ENCODE measurements at regions not wholly inside any gene's neighbourhood (a gene's known extent, or its start where the extent isn't known, plus 50 kb on each side); places are given as distances from the start of the nearest gene placed in this dataset.
A peak's percentile ranks its signal among the peaks of the same experiment; 100 is the strongest.

DNA sequence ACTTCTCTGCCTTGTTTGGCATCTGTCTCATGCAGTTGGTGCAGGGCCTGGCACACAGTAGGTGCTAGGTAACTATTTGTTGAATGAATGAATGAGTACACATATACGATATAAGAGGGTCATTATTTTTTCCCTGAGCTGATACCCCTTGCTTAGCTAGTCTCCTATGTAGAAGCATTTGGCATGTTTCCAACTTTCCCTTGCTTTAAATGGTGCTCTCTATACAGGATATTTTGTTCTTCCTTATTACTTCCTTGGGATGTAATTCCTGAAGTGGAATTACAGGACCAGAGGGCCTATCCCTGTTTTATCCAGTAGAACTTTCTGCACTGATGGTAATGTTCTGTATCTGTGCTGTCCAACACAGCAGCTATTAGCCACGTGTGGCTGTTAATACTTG, 250.1 kb upstream of the PWP1 start:
- peaks cover 2% of the 10 kb centered on the region for H3K36me3 Mint-ChIP-seq (ENCODE audit: low read depth)
- intact Hi-C loops (cut with micrococcal nuclease): no loop called here
- no peaks in the 10 kb centered on the region for H3K9me3 Mint-ChIP-seq
- no peak overlapping the region for H3K27ac Mint-ChIP-seq
- CTCF ChIA-PET: no interaction called here
- H3K4me3 Mint-ChIP-seq: no peak overlapping the region
- DNase-seq: no peak
- H3K4me1 Mint-ChIP-seq (ENCODE audit: low read depth): peaks cover 9% of the 10 kb centered on the region
- no peaks in the 10 kb centered on the region for H3K27me3 Mint-ChIP-seq (ENCODE audit: low read depth)

DNA sequence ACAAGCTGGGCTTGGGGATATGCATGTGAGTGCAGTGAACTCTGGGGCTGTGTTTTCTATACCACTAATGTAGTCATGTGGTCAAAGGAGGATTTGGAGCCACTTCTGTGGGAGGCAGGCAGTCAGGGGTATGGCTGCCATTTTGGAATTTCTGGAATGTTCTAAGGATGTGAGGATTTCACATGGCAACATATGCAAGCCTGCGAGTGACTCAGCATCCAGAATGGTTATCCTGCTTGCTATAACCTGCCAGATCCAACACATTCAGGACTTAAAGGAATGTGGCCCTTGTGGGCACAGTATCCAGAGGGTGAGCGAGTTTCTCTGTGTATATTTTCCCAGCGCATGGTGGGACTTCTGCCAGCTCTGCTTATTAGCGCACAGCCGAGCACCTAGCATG, 249.2 kb upstream of the PWP1 start:
- Mint-ChIP-seq H3K27me3 (ENCODE audit: low read depth) (no peaks in the 10 kb centered on the region), H3K9me3 (no peaks in the 10 kb centered on the region), H3K27ac (no peak overlapping the region), H3K4me1 (ENCODE audit: low read depth) (peaks cover 9% of the 10 kb centered on the region), H3K4me3 (no peak overlapping the region), H3K36me3 (ENCODE audit: low read depth) (peaks cover 2% of the 10 kb centered on the region)
- CTCF ChIA-PET: no interaction called here
- DNase-seq: no peak
- intact Hi-C loops (cut with micrococcal nuclease): no loop called here

DNA sequence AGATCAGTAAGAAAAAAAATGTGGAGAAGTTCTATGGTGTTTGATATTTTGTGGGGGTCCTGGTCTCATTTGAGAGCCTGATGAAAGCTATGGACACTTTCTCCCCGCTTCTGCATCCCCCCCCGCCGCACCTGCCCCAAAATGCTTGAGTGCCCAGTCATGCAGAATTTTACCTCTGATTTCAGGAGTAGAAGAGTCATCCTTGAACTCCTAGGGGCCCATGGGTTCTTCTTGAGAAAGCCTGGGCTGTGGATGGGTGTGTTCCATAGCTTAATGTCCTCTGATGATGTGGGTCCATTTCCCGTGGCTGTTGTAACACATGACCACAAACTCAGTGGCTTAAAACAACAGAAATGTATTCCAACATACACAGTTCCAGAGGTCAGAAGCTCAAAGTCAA, 248.8 kb upstream of the PWP1 start:
- Mint-ChIP-seq H3K27ac (no peak overlapping the region), H3K4me3 (no peak overlapping the region), H3K27me3 (ENCODE audit: low read depth) (no peaks in the 10 kb centered on the region), H3K9me3 (no peaks in the 10 kb centered on the region), H3K4me1 (ENCODE audit: low read depth) (peaks cover 6% of the 10 kb centered on the region), H3K36me3 (ENCODE audit: low read depth) (peaks cover 2% of the 10 kb centered on the region)
- intact Hi-C loops (cut with micrococcal nuclease): no loop called here
- CTCF ChIA-PET: no interaction called here
- no peak for DNase-seq

DNA sequence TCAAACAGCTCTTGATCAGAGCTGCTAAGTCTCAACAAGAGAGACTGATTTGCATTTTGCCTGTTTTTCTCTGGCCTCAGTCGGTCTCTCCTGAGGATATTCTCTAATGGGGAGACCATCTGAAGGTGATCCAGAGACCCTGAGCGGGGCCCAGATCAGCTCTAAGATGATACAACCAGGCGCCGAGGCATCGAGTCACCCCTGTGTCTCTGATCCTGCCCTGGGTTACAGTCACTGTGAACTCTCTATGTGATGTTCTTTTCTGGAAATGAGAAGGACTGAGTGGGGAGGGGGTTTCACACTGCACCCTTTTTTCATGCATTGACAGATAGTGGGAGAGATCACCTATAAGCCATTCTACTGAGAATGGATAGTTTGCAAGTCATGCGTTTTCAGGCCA, 247.6 kb upstream of the PWP1 start:
- CTCF ChIA-PET: interaction anchor here (0.7 kb wide), 1 partner anchor 153 kb away, joined by 3 read pairs; no protein-coding TSS in a partner anchor
- intact Hi-C loops (cut with micrococcal nuclease): no loop called here
- H3K27me3 Mint-ChIP-seq (ENCODE audit: low read depth): no peaks in the 10 kb centered on the region

DNA sequence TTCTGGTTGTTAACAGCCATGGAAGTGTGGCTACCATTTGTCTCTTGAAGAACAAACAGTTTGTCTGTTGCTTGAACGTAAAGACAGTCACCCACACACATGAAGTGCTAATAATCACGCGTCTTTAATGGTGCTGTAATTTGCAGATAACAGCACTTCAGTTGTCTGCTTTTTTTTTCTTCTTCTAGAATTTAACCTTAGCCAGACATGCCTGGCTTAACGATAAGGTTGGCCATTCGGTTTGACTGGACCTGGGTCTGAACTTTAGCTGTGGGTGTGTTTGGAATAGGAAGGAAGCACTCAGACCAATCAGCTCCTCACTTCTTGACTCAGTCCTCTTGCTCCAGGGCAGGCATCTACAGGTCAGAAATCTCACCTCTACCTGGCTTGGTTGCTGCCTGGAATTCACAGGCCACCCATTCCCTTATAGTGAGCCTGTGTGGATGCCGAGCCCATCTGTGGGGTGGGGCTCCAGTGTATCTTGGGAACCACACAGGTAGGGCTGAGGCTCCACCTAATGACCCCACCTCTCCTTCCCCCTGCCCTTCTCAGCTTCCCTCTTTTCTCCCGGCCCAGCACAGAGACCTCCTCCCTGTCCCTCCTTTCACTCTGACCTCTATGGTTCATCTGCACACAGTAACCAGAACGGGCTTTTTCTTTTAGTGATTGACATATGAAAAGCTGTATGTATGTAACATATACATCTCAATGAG, 246.4 kb upstream of the PWP1 start:
- no peaks in the 10 kb centered on the region for H3K9me3 Mint-ChIP-seq
- H3K27ac Mint-ChIP-seq: peak overlapping the region; percentile 33
- H3K27me3 Mint-ChIP-seq (ENCODE audit: low read depth): no peaks in the 10 kb centered on the region
- H3K4me3 Mint-ChIP-seq: no peak overlapping the region
- CTCF ChIA-PET: no interaction called here
- no peak for DNase-seq
- H3K4me1 Mint-ChIP-seq (ENCODE audit: low read depth): peaks cover 8% of the 10 kb centered on the region
- intact Hi-C loops (cut with micrococcal nuclease): no loop called here
- peaks cover under 1% of the 10 kb centered on the region for H3K36me3 Mint-ChIP-seq (ENCODE audit: low read depth)

More for the DNA sequence above, 247.6 kb upstream of the PWP1 start:
- peaks cover 1% of the 10 kb centered on the region for H3K36me3 Mint-ChIP-seq (ENCODE audit: low read depth)
- no peak overlapping the region for H3K4me3 Mint-ChIP-seq
- DNase-seq: peak; percentile 19
- H3K27ac Mint-ChIP-seq: no peak overlapping the region
- H3K4me1 Mint-ChIP-seq (ENCODE audit: low read depth): peaks cover 6% of the 10 kb centered on the region
- no peaks in the 10 kb centered on the region for H3K9me3 Mint-ChIP-seq

DNA sequence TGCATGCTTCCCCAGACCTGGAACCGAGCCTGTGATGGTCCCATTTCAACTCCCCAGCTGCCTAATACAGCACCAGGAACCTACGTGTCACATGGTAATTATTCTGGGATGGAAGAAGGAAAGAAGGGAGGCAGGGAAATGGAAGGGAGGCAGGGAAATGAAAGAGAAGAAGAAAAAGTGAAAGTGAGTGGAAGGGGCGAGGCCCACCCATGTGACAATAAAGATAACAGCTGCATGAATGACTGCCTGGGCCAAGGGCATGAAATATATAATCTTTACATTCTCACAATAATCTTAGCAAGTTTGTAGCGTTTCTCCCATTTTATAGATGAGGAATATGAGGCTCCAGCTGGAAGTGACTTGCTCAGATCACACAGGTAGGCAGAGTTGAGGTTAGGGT, 245.0 kb upstream of the PWP1 start:
- Mint-ChIP-seq H3K4me3 (no peak overlapping the region), H3K4me1 (ENCODE audit: low read depth) (peaks cover 15% of the 10 kb centered on the region), H3K27me3 (ENCODE audit: low read depth) (no peaks in the 10 kb centered on the region), H3K9me3 (no peaks in the 10 kb centered on the region), H3K27ac (no peak overlapping the region), H3K36me3 (ENCODE audit: low read depth) (no peaks in the 10 kb centered on the region)
- intact Hi-C loops (cut with micrococcal nuclease): loop anchor here (5.0 kb wide), 1 partner anchor 1128 kb away; no protein-coding TSS in a partner anchor
- no peak for DNase-seq
- CTCF ChIA-PET: no interaction called here

DNA sequence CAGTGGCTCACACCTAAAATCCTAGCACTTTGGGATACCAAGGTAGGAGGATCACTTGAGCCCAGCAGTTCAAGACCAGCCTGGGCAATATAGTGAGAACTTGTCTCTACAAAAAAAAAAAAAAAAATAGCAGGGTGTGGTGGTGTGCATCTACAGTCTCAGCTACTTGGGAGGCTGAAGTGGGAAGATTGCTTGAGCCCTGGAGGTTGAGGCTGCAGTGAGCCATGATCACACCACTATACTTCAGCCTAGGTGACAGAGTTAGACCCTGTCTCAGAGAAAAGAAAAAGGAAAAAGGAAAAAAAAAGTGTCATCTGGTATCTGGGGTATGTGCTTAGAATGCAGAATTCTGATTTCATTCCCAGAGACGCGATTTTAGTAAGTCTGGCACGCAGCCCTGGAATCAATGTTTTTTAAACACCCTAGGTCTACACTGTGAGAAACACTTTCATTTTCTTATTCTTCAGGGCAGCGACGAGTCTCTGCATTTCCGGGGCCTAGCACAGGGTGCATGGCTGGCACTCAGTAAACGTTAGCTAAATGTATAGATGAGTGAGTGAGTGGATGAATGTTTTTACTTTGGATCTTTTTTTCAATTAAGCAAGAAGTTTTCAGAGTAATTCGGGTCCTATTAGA, 243.8 kb upstream of the PWP1 start:
- peak overlapping the region; percentile 42 for H3K27ac Mint-ChIP-seq
- CTCF ChIA-PET: no interaction called here
- H3K36me3 Mint-ChIP-seq (ENCODE audit: low read depth): no peaks in the 10 kb centered on the region
- H3K4me3 Mint-ChIP-seq: peak overlapping the region; percentile 25
- H3K4me1 Mint-ChIP-seq (ENCODE audit: low read depth): peaks cover 16% of the 10 kb centered on the region
- no peaks in the 10 kb centered on the region for H3K9me3 Mint-ChIP-seq
- DNase-seq: peak; percentile 8
- intact Hi-C loops (cut with micrococcal nuclease): loop anchor here (5.0 kb wide), 1 partner anchor 1129 kb away; no protein-coding TSS in a partner anchor
- no peaks in the 10 kb centered on the region for H3K27me3 Mint-ChIP-seq (ENCODE audit: low read depth)

DNA sequence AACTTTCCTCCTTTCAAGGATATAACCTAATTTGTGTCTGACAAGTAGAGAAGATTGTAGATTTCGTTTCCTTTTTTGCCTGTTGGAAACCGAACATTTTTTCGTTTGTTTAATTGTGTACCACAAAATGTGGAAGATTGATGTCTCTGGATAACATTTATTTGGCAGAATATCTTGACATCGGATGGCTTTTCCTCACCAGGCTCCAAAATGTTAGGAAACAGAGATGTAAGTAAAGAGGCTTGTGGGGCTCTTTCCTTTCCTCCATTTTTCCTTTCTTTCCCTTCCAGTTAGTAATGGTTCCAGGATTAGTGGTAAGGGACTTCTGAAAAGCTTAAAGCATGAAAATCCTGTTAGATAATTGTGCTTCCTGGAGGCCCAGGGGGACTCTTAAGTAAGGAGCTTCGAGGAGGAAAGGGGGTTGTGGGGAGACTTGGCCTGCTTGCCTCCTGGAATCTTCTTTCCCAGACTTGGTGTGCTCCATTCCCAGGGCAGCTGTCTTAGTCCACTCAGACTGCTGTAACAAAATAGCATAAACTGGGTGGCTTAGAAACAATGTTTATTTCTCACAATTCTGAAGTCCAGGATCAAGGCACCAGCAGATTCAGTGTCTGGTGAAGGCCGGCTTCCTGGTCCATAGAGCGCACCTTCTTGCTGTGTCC, 243.1 kb upstream of the PWP1 start:
- CTCF ChIA-PET: no interaction called here
- Mint-ChIP-seq H3K36me3 (ENCODE audit: low read depth) (no peaks in the 10 kb centered on the region), H3K4me1 (ENCODE audit: low read depth) (peaks cover 16% of the 10 kb centered on the region), H3K27ac (peak overlapping the region; percentile 42), H3K9me3 (no peaks in the 10 kb centered on the region), H3K4me3 (peak overlapping the region; percentile 25), H3K27me3 (ENCODE audit: low read depth) (no peaks in the 10 kb centered on the region)
- intact Hi-C loops (cut with micrococcal nuclease): loop anchor here (5.0 kb wide), 1 partner anchor 1130 kb away; no protein-coding TSS in a partner anchor
- no peak for DNase-seq

DNA sequence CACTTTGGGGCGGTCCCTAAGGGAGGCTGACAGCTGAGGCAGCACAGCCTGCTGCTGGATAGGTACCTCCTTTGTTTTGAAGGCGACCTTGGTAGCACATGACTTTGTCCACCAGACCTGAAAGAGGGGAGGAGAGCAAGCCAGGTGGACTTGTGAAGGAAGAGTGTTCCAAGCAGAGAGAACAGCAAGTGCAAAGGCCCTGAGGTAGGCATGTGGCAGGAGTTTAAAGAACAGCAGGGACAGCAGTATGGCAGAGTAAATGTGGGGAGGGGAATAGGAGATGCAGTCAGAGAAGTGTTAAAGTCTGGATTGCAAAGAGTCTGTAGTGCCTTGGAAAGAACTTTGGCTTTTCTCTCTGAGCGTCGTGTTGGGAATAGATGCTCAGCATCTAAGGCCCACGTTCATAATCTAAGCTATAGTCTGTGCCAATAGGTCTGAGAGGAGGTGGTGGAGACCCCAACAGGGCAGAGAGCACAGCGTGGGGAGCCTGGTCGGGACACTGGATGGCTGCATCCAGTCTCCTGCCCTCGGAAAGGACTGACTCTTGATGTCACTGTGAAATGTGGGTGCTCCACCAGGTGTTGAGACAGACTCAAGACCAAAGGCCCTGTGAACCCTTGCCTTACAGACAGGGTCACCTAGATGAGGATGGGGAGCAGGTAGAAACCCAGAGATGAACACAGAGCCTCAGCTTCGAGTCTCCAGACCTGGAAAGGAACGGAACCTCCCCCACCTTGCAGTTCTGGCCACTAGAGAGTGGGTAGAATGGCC, 242.1 kb upstream of the PWP1 start:
- Mint-ChIP-seq H3K36me3 (ENCODE audit: low read depth) (no peaks in the 10 kb centered on the region), H3K9me3 (no peaks in the 10 kb centered on the region), H3K27ac (no peak overlapping the region), H3K4me1 (ENCODE audit: low read depth) (peaks cover 14% of the 10 kb centered on the region), H3K27me3 (ENCODE audit: low read depth) (no peaks in the 10 kb centered on the region), H3K4me3 (no peak overlapping the region)
- no peak for DNase-seq
- CTCF ChIA-PET: no interaction called here
- intact Hi-C loops (cut with micrococcal nuclease): loop anchor here (5.0 kb wide), 1 partner anchor 1131 kb away; no protein-coding TSS in a partner anchor

DNA sequence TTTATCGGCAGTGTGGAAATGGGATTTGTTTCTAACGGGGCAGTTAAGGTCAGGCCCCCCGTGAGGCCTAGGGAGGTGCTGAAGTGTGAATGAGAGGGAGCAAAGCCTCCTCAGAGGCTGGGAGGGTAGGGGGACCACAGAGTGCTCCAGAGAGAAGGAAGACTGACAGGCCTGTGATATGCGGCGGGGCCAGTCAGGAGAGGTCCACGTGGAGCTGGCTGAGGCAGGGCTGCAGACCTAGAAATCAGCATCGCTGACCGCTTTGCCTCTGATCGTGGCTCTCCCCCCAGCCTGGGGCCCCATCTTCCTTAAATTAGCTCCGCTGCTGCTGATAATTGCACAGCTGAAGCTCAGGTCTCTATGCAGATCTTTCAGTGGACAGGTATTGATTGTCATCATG, 240.8 kb upstream of the PWP1 start:
- peaks cover 14% of the 10 kb centered on the region for H3K4me1 Mint-ChIP-seq (ENCODE audit: low read depth)
- H3K27me3 Mint-ChIP-seq (ENCODE audit: low read depth): no peaks in the 10 kb centered on the region
- intact Hi-C loops (cut with micrococcal nuclease): loop anchor here (5.0 kb wide), 1 partner anchor 1132 kb away; no protein-coding TSS in a partner anchor
- CTCF ChIA-PET: interaction anchor here (0.9 to 1.2 kb wide), 2 partner anchors 43 to 163 kb away, joined by 3 read pairs; no protein-coding TSS in a partner anchor
- DNase-seq: no peak
- H3K36me3 Mint-ChIP-seq (ENCODE audit: low read depth): no peaks in the 10 kb centered on the region
- no peaks in the 10 kb centered on the region for H3K9me3 Mint-ChIP-seq
- no peak overlapping the region for H3K27ac Mint-ChIP-seq
- no peak overlapping the region for H3K4me3 Mint-ChIP-seq

DNA sequence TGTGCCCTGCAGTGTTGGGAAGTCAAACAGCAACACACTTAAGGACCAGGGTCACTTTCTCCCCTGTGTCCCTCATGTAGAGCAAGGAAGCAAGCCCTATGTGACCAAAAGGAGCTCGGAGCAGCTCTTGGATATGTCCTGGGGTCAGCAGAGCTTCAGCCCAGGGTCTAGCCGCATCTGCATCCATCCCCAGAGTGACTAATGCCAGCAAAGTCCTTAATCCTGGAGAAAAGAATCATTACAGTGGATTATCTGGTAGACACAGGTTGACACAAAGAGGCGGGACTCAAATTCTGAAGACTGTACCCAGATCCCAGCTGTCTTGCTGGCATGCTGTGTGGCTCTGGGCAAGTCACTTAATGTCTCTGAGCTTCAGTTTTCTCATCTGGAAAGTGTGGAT, 239.1 kb upstream of the PWP1 start:
- Mint-ChIP-seq H3K27ac (no peak overlapping the region), H3K4me3 (no peak overlapping the region), H3K4me1 (ENCODE audit: low read depth) (peaks cover 13% of the 10 kb centered on the region), H3K36me3 (ENCODE audit: low read depth) (no peaks in the 10 kb centered on the region), H3K27me3 (ENCODE audit: low read depth) (no peaks in the 10 kb centered on the region), H3K9me3 (no peaks in the 10 kb centered on the region)
- no peak for DNase-seq
- intact Hi-C loops (cut with micrococcal nuclease): no loop called here
- CTCF ChIA-PET: no interaction called here

DNA sequence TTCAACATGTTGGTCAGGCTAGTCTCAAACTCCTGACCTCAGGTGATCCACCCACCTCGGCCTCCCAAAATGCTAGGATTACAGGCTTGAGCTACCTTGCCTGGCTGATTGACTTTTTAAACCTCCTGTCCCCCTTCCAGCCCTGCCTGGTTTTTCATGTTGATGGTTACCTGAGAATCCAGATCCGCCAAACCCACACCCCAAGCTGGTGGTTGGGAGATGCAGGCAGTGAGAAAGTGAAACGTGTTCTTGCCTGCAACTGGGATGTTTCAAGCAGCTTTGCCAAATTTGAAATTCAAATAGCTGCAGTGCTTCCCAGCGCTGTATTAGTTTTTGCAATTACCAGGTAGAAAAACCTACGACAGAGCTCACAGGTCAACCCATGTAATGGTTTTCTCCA, 238.3 kb upstream of the PWP1 start:
- intact Hi-C loops (cut with micrococcal nuclease): no loop called here
- peaks cover 3% of the 10 kb centered on the region for H3K9me3 Mint-ChIP-seq

More for the DNA sequence above, 238.3 kb upstream of the PWP1 start:
- DNase-seq: no peak
- Mint-ChIP-seq H3K27me3 (ENCODE audit: low read depth) (no peaks in the 10 kb centered on the region), H3K36me3 (ENCODE audit: low read depth) (peaks cover 2% of the 10 kb centered on the region), H3K4me1 (ENCODE audit: low read depth) (peaks cover 13% of the 10 kb centered on the region), H3K27ac (no peak overlapping the region), H3K4me3 (no peak overlapping the region)
- CTCF ChIA-PET: interaction anchor here (1.3 to 1.8 kb wide), 2 partner anchors 42 to 315 kb away, joined by 4 to 8 read pairs; no protein-coding TSS in a partner anchor

Measured in activated naive CD4-positive, alpha-beta T cell treated with anti-CD3 and anti-CD28 coated beads for 36 hours (primary cell).